Stimulated activated CD8-positive, alpha-beta memory T cell treated with anti-CD3 and anti-CD28 coated beads, Interleukin-12 subunit alpha, Interleukin-12 subunit beta, amount 100 ng/mL, for 24 hours (primary cell): ENCODE measurements at regions not wholly inside any gene's neighbourhood (a gene's known extent, or its start where the extent isn't known, plus 50 kb on each side); places are given as distances from the start of the nearest gene placed in this dataset.

ENCODE experiments used
- DNase-seq: peaks from one replicate; pipeline ENCODE4 v3.0.0-alpha.2; 2020; ENCODE audit errors: extremely low read depth

GRCh38 chr13:104006625-104007075, 940.4 kb upstream of the SLC10A2 start:
- no peak for DNase-seq

DNA sequence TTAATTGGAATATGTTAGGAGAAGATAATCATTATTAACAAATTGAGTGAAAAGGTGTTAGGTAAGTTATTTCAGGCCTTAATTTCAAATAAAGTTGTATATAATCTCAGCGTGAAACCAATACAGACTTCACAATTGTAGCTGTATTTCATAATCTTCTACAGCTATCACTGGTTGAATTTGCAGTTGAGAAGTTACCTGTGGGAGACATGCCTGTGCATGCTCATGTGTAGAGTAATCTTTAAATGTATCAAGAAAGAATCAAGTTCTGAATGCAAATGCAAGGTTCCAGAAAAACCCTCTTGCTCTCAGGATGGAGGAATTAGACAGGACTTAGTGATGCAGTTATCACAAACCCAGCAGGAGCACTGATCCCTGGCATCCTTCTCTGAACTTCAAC, 938.4 kb upstream of the SLC10A2 start:
- DNase-seq, result no peak

DNA sequence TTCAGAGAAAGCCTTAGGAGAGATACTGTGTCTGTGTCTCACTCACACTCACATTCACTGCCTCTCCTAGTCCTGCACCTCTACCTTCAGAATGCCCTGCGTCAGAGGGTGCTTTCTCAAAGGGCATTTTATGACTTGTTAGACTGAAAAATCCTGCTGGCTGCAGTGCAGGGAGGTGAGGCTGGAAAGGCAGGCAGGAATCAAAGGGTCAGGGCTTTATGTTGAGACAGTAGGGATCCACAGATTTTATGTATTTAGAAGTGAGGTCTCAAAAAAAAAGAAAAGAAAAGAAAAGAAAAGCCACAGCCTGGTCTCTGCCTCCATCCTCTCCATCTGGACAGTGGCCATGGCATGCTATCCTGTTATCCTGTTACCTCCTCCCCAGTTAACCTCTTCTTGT, 936.0 kb upstream of the SLC10A2 start:
- DNase-seq, result no peak

DNA sequence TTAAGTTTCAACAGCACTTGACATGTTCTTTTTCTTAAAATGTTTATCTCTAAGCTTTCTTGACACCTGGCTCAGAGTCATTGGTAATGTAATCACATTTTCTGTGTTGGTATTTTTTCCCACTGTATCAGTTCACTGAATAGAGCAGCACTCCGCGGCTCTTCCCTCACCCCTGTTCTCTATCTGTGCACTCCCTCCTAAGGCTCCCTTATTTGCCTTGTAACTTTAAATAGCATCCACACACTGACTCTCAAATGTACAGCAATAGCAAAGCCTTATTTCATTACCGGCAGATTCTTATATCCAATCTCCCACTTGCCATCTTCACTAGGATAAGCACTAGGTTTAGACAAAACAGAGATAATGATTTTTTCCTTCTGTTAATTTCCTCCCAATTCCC, 935.5 kb upstream of the SLC10A2 start:
- DNase-seq, result no peak

- DNase-seq, result no peak
These were observed 930.5 kb upstream of the SLC10A2 start for GRCh38 chr13:103996733-103997132.

- DNase-seq, result no peak
These were observed 917.7 kb upstream of the SLC10A2 start for GRCh38 chr13:103983948-103984347.

GRCh38 chr13:103976371-103976770, 910.2 kb upstream of the SLC10A2 start:
- DNase-seq, result no peak

DNA sequence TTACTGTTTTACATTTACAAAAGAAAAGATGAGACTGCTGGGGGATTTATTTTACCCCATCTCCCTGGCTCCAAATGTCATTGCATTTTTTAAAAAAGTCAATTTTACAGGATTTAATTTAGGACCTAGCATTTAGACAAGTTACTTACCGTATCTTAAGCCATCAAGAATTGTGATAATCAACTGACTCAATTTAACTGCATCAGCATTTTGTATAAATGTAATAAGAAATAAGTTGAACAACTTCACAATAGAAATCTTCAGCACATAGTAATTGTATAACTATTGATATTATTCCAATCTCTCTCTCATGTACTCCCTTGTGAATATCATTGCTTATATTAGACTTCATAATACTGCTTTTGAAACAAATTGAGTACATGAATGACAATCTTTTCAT, 907.5 kb upstream of the SLC10A2 start:
- DNase-seq, result no peak

GRCh38 chr13:103969520-103970050, 903.4 kb upstream of the SLC10A2 start:
- DNase-seq, result no peak

GRCh38 chr13:103965506-103966243, 899.5 kb upstream of the SLC10A2 start:
- DNase-seq, result no peak

- no peak for DNase-seq
These were observed 895.6 kb upstream of the SLC10A2 start for GRCh38 chr13:103961784-103962183.

- DNase-seq, result no peak
These were observed 894.9 kb upstream of the SLC10A2 start for GRCh38 chr13:103961129-103961528.

DNA sequence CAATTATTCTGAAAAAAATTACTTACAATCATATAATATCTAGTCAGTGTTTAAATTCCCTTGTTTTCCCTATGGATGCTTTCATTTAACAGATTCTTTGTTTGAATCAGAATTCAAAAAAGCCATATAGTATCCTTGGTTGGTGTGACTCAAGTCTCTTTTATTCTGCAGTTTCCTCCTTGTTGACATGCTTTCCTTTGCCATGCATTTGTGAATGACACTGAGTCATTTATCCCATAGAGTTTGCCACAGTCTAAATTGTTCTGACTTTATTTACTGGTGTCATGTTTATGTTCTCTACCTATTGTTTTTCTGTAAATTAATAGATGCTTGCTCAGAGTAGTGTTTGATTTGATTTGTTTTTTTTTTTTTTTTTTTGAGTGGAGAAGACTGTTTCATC, 893.8 kb upstream of the SLC10A2 start:
- DNase-seq, result no peak

- no peak for DNase-seq
These were observed 892.5 kb upstream of the SLC10A2 start for GRCh38 chr13:103958691-103959090.

DNA sequence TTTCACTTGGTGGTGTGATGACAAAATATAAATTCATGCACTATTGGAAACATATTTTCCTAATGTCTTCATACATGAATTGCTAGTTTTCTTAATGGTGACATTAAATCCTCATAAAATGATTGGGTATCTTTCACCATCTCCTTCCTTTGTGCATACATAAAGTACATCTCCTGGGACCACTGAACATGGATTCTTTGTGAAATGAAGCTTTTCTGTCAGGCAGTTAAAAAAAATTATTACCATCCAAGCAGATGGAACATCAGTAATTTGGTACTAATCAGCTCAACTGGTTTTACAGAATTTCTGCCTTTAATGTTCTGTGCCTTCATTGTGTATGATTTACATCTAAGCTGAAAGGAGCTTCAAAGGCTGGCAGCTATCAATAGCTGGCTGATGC, 891.7 kb upstream of the SLC10A2 start:
- no peak for DNase-seq

GRCh38 chr13:103953859-103954258, 887.6 kb upstream of the SLC10A2 start:
- DNase-seq, result no peak

DNA sequence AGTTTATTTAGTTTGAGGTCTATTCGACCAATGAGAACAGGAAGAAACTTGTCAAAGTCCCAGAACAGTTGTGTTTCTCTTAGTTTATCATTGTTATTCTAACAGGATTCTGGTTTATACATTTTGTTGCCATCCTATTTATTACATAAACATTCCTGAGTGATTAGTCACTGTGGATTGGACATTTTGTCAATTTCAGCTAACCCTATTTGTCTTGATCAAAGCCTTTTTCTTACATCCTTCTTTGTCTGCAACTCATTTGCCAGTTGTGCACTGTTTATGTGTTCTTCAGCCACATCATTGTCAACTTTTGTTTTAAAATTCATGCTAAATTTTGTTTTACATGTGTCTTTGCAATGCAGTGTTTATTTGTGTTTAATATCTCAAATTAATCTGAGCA, 886.0 kb upstream of the SLC10A2 start:
- no peak for DNase-seq

DNA sequence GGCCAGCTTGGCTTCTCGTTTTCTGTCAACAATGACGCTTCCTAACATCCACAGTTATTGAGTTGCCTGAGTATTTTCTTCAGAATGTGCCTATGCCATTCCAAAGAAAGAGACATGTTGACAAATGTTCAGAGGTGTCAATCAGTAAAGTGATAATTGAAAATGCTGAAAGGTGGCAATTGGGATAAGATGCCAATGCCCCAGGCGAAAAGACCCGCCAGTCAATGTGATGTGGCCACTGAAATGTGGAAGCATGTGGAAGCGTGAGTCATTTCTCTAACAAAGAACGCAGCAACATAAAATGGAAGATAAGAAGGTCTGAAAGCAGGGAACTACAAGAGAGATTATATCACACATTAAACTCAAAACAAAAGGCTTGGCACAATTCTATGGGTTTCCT, 882.2 kb upstream of the SLC10A2 start:
- DNase-seq, result no peak

DNA sequence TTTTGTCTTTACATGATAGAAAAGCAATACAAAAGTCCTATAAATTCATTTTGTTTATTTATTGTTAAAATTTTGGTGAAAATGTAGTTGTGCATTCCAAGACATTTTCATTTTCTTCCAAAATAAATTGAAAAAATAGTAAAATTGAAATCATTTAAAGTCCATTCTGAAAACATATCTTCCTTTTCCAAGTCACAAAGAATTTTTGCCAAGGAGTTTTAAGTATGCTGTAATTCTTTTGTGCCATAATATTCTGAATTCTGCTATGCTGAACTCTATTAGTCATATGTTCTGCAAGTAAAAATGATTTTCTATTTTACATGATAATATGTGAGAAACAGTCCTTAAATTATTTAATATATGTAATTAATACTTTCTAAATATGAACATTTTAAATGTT, 879.6 kb upstream of the SLC10A2 start:
- no peak for DNase-seq

DNA sequence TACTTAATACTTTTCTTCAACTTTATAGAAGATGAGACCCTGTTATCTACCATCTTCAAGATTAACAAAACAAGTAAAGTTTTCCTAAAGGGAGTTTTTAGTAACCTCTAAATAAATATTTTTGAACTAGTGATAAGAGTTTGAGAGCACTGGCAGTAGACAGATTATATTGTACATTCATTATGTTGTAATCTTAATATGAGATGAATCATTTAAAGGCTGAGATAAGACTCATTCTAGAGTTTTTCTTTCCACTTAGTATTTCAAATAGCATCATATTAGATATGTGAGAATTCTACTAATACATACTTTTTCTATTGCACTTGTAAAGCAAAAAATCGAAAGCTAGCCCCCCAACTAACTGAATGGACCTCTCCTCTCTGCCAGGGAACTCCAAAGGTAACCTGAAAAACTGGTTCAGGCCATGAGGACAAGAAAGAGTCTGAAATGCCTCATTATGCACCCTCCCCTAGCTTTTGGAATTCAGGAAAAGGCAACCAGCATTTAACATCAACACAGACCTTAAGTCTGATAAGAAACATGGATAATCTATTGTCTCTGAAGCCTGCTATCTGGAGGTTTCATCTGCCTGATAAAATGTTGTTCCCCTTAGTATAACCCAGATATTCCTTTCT, 875.4 kb upstream of the SLC10A2 start:
- DNase-seq, result no peak

DNA sequence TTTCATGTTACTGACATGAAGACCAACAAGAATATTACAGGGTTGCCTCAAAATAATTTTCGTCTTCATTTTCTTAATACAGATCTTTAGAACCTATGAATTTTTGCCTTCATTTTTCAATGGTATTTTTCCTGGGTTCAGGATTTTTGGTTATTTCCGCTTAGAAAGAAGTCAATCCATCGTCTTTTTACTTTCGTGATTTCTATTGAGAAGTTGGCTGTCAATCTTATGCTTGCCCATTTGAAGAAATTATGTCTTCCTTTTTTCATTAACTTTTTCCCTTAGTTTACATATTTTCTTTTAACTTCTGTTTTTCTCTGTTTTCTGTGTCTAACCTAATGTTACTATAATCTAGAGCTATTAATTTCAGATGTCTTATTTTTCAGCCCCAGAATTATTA, 868.9 kb upstream of the SLC10A2 start:
- DNase-seq, result no peak

DNA sequence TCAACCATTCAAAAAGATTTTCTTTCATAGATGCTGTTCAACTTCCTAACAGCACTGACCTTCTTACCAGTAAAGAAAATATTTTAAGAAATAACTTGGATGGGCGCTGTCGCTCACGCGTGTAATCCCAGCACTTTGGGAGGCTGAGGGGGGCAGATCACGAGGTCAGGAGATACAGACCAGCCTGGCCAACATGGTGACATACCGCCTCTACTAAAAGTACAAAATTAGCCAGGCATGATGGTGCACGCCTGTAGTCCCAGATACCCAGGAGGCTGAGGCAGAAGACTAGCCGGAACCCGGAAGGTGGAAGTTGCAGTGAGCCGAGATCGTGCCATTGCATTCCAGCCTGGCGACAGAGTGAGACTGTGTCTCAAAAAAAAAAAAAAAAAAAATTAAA, 865.7 kb upstream of the SLC10A2 start:
- DNase-seq, result no peak

DNA sequence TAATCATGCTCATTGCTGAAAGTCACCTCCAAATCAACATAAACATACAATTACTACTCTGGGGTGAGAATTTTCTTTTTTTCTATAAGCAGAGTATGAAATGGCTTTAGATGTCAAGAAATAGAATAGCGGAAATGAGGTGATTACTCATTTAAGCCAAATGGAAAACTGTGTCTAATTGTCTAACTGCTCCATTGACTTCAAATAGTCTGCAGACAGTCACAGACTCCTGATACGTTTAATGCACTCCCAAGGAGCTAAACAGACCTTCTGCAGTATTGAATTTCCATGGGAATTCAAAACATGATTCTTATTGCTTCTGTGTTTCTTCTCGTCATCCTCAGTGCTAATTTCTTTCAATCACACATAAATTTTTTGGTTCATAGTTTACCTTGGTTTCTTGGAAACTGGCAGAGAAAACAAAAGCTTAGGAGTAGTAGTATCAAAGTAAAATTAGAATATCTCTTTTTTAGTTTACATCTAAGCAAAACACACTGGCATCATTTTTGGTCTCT, 865.2 kb upstream of the SLC10A2 start:
- no peak for DNase-seq
